ENCODE measurements at regions not wholly inside any gene's neighbourhood (a gene's known extent, or its start where the extent isn't known, plus 50 kb on each side); places are given as distances from the start of the nearest gene placed in this dataset.

- Histone ChIP-seq H3K9me3 (ENCODE audit: low read depth) (no peaks in the 10 kb centered on the region), H3K79me2 (ENCODE audit: low read depth) (no peaks in the 10 kb centered on the region), H4K20me1 (ENCODE audit: low read depth) (no peaks in the 10 kb centered on the region), H3K4me1 (no peaks in the 10 kb centered on the region), H3K9ac (no peak overlapping the region), H3K27me3 (peaks cover 16% of the 10 kb centered on the region), H3K27ac (no peak overlapping the region), H2AFZ (replicated peaks) (no peak overlapping the region), H3F3A (ENCODE audit: low read depth) (no peaks in the 10 kb centered on the region), H3K4me2 (no peak overlapping the region), H3K4me3 (no peak overlapping the region), H3K36me3 (no peaks in the 10 kb centered on the region)
- peaks cover 15% of the 10 kb centered on the region for H3K4me1 Mint-ChIP-seq
- TF ChIP-seq CTCF (IDR thresholded peaks at IDR 0.05), result no peak
- TF ChIP-seq EZH2 (IDR thresholded peaks at IDR 0.05), result no peak
- TF ChIP-seq EZH2phosphoT487 (IDR thresholded peaks at IDR 0.05), result no peak
- no peaks in the 10 kb centered on the region for H3K9me3 Mint-ChIP-seq
- no peaks in the 10 kb centered on the region for H3K36me3 Mint-ChIP-seq
- no peak for DNase-seq (ENCODE audit: low spot score)
- no peak overlapping the region for H3K27ac Mint-ChIP-seq
- H3K27me3 Mint-ChIP-seq (ENCODE audit: insufficient read depth, low read depth), result peaks cover 51% of the 10 kb centered on the region
- H3K4me3 Mint-ChIP-seq, result no peak overlapping the region
These were observed 169.0 kb downstream of the IRF8 start for GRCh38 chr16:86067936-86068335.

GRCh38 chr16:86068722-86069121, 169.8 kb downstream of the IRF8 start:
- no peak overlapping the region for H3K4me2 ChIP-seq
- peaks cover 53% of the 10 kb centered on the region for H3K27me3 Mint-ChIP-seq (ENCODE audit: insufficient read depth, low read depth)
- H2AFZ ChIP-seq (replicated peaks), result no peak overlapping the region
- no peak overlapping the region for H3K27ac ChIP-seq
- peaks cover 16% of the 10 kb centered on the region for H3K27me3 ChIP-seq
- DNase-seq (ENCODE audit: low spot score), result no peak
- peaks cover 14% of the 10 kb centered on the region for H3K4me1 Mint-ChIP-seq
- H3K9ac ChIP-seq, result no peak overlapping the region
- H3K36me3 Mint-ChIP-seq, result no peaks in the 10 kb centered on the region
- no peaks in the 10 kb centered on the region for H3K79me2 ChIP-seq (ENCODE audit: low read depth)
- no peaks in the 10 kb centered on the region for H3K36me3 ChIP-seq
- no peaks in the 10 kb centered on the region for H3K9me3 ChIP-seq (ENCODE audit: low read depth)
- no peak overlapping the region for H3K4me3 ChIP-seq
- no peak overlapping the region for H3K27ac Mint-ChIP-seq
- TF ChIP-seq EZH2phosphoT487 (IDR thresholded peaks at IDR 0.05) (no peak), CTCF (IDR thresholded peaks at IDR 0.05) (no peak), EZH2 (IDR thresholded peaks at IDR 0.05) (no peak)
- H3K4me1 ChIP-seq, result peaks cover under 1% of the 10 kb centered on the region
- no peak overlapping the region for H3K4me3 Mint-ChIP-seq
- H3K9me3 Mint-ChIP-seq, result no peaks in the 10 kb centered on the region
- H3F3A ChIP-seq (ENCODE audit: low read depth), result no peaks in the 10 kb centered on the region
- H4K20me1 ChIP-seq (ENCODE audit: low read depth), result no peaks in the 10 kb centered on the region

GRCh38 chr16:86069736-86070298, 170.9 kb downstream of the IRF8 start:
- Mint-ChIP-seq H3K36me3 (no peaks in the 10 kb centered on the region), H3K9me3 (no peaks in the 10 kb centered on the region), H3K4me1 (peaks cover 21% of the 10 kb centered on the region), H3K4me3 (no peak overlapping the region), H3K27ac (no peak overlapping the region), H3K27me3 (ENCODE audit: insufficient read depth, low read depth) (peaks cover 58% of the 10 kb centered on the region)
- Histone ChIP-seq H3K9me3 (ENCODE audit: low read depth) (no peaks in the 10 kb centered on the region), H3K36me3 (no peaks in the 10 kb centered on the region), H3K79me2 (ENCODE audit: low read depth) (no peaks in the 10 kb centered on the region), H3K27ac (no peak overlapping the region), H3K4me3 (no peak overlapping the region), H3K27me3 (peaks cover 16% of the 10 kb centered on the region), H2AFZ (replicated peaks) (no peak overlapping the region), H3K4me2 (no peak overlapping the region), H3F3A (ENCODE audit: low read depth) (peaks cover 10% of the 10 kb centered on the region), H3K4me1 (peaks cover 11% of the 10 kb centered on the region), H3K9ac (no peak overlapping the region), H4K20me1 (ENCODE audit: low read depth) (peaks cover 8% of the 10 kb centered on the region)
- no peak for DNase-seq (ENCODE audit: low spot score)
- no peak for TF ChIP-seq CTCF (IDR thresholded peaks at IDR 0.05)
- no peak for TF ChIP-seq EZH2 (IDR thresholded peaks at IDR 0.05)
- TF ChIP-seq EZH2phosphoT487 (IDR thresholded peaks at IDR 0.05), result no peak

Data from neural progenitor cell (in vitro differentiated cells).